CD4-positive, alpha-beta T cell treated with Interleukin-21 for 1 hour (primary cell): ENCODE measurements at regions not wholly inside any gene's neighbourhood (a gene's known extent, or its start where the extent isn't known, plus 50 kb on each side); places are given as distances from the start of the nearest gene placed in this dataset.

Experiments used
- DNase-seq: peaks from one replicate; pipeline ENCODE4 v3.0.0-alpha.2; 2020

GRCh38 chr21:41689289-41689583 is 77.6 kb downstream of the RIPK4 start:
- no peak for DNase-seq

GRCh38 chr21:41687633-41688032 is 79.2 kb downstream of the RIPK4 start:
- no peak for DNase-seq

GRCh38 chr21:41686664-41687063 is 80.2 kb downstream of the RIPK4 start:
- DNase-seq = no peak

GRCh38 chr21:41685511-41686149 is 81.2 kb downstream of the RIPK4 start:
- no peak for DNase-seq

- DNase-seq = no peak
These were observed 82.2 kb downstream of the RIPK4 start for GRCh38 chr21:41684381-41685245.

GRCh38 chr21:41683815-41684214 is 83.0 kb downstream of the RIPK4 start:
- no peak for DNase-seq

- DNase-seq = no peak
These were observed 84.1 kb downstream of the RIPK4 start for GRCh38 chr21:41682719-41683179.

- no peak for DNase-seq
These were observed 84.7 kb downstream of the RIPK4 start for GRCh38 chr21:41681939-41682718.

- no peak for DNase-seq
These were observed 85.5 kb downstream of the RIPK4 start for GRCh38 chr21:41681348-41681801.

GRCh38 chr21:41680444-41681347 is 86.2 kb downstream of the RIPK4 start:
- no peak for DNase-seq

GRCh38 chr21:41678924-41679318 is 87.9 kb downstream of the RIPK4 start:
- DNase-seq = peak; percentile 45

- no peak for DNase-seq
These were observed 88.6 kb downstream of the RIPK4 start for GRCh38 chr21:41678016-41678923.

GRCh38 chr21:41677671-41678015 is 89.2 kb downstream of the RIPK4 start:
- no peak for DNase-seq

- DNase-seq = no peak
These were observed 90.7 kb downstream of the RIPK4 start for GRCh38 chr21:41676198-41676597.

GRCh38 chr21:41675574-41675973 is 91.3 kb downstream of the RIPK4 start:
- DNase-seq = no peak

- DNase-seq = no peak
These were observed 92.5 kb downstream of the RIPK4 start for GRCh38 chr21:41674402-41674801.

GRCh38 chr21:41673596-41674335 is 93.1 kb downstream of the RIPK4 start:
- DNase-seq = no peak

- no peak for DNase-seq
These were observed 93.8 kb downstream of the RIPK4 start for GRCh38 chr21:41673071-41673470.

GRCh38 chr21:41672543-41672915 is 94.3 kb downstream of the RIPK4 start:
- no peak for DNase-seq

GRCh38 chr21:41671859-41672542 is 94.9 kb downstream of the RIPK4 start:
- DNase-seq = no peak
